Effector CD4-positive, alpha-beta T cell (primary cell): ENCODE measurements at regions not wholly inside any gene's neighbourhood (a gene's known extent, or its start where the extent isn't known, plus 50 kb on each side); places are given as distances from the start of the nearest gene placed in this dataset.

Experiments
- DNase-seq: peaks from one replicate; pipeline ENCODE4 v3.0.0-alpha.2; 2020

DNA sequence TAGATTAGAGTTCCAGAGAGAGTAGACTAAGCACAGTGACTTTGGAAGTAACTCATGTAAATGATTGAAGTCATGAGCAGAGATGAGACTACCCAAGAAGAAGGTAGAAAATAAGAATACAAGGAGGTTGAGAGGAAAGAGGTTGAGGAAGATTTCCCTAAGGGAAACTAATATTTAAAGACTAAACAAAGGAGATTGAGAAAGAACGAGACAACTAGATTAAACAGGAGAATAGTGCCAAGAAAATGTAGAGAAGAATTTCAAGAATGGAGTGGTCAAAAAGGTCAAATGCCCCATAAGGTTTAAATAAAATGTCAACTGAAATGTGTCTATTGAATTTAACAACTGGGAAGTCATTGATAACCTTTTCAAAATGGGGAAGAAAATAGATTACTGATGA lies 59.0 kb downstream of the RPS29 start:
- no peak for DNase-seq

GRCh38 chr14:49526101-49526500 lies 60.1 kb downstream of the RPS29 start:
- DNase-seq, result no peak

GRCh38 chr14:49516286-49516685 lies 69.9 kb downstream of the RPS29 start:
- DNase-seq, result no peak

- DNase-seq, result no peak
Measured at GRCh38 chr14:49512571-49512970, 73.6 kb downstream of the RPS29 start.

DNA sequence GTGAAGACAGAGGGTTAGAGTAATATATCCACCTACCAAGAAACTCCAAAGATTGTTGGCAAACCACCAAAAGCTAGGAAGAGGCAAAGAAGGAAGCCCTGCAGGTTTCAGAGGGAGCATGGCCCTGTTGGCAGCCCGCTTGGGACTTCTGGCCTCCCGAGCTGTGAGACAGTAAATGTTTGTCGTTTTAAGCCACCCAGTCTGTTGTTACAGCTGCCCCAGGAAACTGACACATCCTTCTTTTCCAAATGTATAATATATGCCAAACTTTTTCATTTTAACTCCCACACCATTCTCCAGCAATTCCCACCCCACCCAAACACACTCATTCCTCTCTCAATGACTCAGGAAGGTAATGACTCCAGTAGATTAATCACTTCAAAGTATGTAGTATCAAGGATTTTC lies 74.0 kb downstream of the RPS29 start:
- DNase-seq, result no peak

DNA sequence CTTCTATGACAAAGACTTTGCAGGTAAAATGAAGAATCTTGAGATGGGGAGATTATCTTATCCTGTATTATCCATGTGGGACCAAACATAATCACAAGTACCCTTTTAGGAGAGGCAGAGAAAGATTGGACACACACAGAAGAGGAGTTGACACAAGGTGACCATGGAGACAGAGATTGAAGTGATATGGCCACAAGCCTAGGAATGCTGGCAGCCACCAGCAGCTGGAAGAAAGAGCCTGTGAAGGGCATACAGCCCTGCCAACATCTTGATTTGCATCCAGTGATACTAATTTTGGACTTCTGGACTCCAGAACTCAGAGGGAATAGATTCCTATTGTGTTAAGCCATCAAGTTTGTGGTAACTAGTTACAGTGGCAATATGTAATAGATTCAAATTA lies 78.1 kb downstream of the RPS29 start:
- no peak for DNase-seq

DNA sequence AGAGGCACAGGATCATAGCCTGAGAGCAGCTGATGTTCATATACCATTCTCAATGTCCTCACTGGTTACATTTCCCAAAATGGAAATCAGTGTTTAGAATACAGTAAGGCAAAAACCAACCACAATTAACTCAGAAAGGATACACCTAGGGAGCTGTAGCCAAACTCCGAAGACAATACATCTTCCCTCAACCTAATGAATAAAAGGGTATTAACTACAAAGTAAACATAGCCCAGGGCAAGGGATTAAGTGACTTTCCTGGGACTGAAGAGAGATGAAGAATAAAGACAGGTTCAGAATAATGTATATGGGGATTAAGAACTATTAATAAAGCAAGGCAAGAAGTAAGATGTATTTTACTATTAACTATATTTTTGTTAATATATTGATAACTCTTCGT lies 79.5 kb downstream of the RPS29 start:
- no peak for DNase-seq

DNA sequence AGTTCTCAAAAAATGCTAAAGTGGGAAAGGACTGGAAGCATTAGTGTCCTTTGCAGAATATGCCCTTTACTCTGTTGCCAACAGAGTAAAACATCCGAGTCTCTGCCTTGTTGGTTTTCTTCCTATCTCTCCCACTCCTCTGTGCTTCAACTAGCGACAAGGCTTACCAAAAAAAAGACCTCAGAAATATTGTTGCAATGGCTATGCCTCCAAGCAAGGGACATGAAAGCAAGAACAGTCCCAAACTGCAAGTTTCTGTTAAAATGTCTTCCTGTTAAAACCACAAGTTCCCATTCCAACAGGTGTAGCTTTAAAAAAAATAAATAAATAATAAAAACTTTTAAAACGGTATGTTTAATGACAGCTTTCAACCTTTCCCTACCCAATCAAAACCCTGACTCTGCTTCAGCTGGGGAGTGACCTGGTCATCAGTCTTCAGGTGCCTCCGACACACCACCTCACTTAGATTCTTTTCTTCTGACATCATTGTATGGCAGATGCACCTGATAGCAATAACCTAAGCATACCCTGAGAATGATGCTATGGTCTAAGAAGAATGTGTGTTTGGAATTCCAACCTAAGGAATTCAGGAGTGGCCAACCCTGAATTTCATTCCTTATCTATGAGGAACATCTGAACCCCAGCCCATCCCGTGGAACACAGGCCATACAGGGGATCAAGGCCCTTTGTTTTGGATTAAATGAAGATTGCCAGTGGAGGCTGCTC lies 81.0 kb downstream of the RPS29 start:
- DNase-seq, result no peak

GRCh38 chr14:49497725-49498348 lies 88.3 kb downstream of the RPS29 start:
- DNase-seq, result no peak

DNA sequence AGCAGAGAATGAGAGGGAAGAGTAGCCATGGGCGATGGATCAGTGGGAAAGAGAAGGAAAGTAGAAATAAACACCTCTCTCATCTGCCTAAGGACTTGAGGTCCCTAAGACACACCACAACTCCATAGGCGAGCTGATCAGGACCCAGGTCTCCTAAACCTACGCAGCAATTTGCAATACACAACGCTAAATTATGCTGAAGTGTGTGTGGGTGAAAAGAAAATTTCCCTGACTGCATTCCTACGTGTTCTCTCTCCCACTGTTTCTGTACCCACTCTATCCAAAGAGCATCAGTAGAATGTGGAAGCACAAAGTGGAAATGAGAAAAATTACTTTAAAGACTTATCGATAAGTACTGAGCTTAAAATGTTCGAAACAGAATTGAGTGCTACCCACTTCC lies 88.9 kb downstream of the RPS29 start:
- DNase-seq, result no peak

GRCh38 chr14:49494836-49495235 lies 91.3 kb downstream of the RPS29 start:
- no peak for DNase-seq

DNA sequence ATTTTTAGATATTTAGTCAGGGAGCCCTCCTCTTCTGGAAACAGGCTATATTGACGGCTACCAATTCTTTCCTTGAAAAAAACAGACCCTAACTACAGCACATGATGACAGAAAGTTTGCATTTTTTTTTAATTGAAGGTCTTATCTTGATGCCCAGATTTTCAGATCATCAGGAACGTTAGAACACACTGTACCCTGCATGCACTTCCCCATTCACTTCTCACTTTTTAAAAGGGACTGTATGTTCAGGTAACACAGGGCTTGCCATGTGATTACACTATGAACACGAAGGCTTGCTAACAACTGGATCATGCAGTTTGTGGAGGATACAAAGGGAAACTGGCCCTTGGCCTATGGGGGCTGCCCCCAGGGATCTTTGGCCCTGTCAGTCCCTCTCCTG lies 92.6 kb downstream of the RPS29 start:
- no peak for DNase-seq

DNA sequence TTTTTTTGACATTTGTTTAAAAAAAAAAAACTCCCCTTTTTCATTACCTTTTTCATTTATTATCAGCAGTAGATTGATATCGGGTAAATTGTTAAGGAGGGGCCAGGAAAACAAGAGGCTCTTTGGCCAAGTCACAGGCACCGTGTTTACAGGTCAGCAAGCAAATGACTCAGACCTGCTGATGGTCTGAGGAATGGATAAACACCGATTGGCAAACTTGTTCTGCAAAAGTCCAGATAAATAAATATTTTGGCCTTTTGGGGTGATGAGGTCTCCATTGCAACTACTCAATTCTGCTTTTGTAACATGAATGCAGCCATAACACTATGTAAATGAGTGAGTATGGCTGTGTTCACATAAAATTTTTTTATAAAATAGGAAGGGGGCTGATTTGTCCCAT lies 94.0 kb downstream of the RPS29 start:
- DNase-seq, result no peak

DNA sequence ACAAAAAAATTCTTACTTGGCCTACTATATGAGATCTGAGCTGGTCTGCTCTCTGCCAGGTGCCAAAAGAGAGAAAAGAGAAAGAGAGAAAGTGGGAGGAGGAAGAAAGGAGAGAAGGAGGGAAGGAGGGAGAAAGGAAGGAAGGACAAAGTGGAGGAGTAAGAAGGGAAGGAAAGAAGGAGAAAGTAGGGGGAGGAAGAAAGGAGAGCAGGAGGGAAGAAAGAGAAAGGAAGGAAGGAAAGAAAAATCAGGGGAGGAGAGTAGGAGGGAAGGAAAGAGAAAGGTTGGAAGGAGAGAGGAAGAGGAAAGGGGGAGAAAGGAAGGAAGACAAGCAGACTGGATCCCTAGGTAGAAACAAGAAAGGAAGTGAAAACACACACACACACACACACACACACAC lies 96.8 kb downstream of the RPS29 start:
- DNase-seq, result no peak

GRCh38 chr14:49487238-49487637 lies 98.9 kb downstream of the RPS29 start:
- no peak for DNase-seq

GRCh38 chr14:49485290-49485689 lies 100.9 kb downstream of the RPS29 start:
- no peak for DNase-seq

GRCh38 chr14:49484180-49484579 lies 102.0 kb downstream of the RPS29 start:
- DNase-seq, result no peak

DNA sequence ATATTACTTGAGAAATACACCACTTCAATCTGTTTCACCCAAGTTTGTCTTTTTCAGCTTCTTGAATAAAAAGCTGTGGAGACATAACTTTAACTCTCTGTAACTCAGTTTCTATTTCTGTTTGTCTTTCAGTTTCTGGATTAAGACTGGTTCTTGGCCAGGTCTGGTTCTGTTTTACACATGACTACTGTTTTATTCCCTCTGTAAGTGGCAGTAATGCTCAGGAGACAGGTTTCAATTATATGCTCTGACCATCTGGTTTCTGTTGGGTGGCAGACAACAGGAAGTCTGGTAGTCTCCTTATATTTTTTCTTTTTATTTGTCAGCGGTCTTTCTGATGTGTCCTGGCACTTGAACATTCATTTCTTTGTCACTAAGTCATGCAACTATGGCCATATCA lies 102.9 kb downstream of the RPS29 start:
- no peak for DNase-seq

DNA sequence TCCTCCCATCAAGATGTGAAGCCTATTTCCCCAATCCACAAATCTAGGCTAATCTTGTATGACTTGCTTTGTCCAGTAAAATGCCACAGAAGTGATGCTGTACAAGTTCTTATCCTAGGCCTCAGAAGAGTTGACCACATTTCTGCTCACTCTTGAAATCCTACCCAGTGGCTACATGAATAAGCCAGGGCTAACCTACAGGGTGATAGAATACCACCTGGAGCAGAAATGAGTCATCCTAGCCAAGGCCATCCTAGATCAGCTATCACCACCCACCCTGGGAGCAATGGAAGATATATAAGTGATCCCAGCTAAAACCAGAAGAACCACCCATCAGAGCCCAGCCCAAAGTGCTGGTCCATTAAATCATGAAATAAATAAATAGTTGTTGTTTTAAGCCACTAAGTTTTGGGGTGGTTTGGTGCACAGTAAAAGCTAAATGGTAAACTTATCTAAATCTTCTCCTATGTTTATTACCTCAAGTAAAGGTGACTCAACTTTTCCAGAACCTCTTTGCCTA lies 105.1 kb downstream of the RPS29 start:
- no peak for DNase-seq

DNA sequence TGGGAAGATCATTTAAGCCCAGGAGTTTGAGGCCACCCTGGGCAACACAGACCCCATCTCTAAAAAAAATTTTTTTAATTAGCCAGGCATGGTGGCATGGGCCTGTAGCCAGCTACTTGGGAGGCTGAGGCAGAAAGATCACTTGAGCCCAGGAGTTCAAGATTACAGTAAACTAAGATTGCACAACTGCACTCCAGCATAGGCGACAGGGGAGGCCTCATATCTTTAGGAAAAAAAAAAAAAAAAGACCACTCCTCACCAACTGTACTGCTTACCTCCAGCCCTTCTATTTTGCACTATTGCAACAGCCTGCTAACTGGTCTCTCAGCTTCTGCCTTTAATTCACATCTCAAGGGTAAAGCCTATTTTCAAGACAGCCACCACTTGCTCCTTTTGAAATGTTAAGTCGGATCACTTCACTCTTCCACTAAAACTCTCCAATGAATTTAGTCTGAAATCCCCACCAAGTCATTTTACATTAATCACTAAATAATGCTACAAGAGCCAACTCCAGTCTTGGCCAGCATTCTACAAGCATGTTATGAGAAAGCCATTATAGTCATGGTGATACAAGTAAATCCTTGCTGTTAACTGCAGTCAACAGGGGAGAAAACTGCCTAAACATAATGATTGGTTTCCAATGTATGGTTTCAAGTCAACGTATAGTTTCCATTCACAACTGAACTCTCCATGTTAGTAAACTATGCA lies 106.0 kb downstream of the RPS29 start:
- no peak for DNase-seq

DNA sequence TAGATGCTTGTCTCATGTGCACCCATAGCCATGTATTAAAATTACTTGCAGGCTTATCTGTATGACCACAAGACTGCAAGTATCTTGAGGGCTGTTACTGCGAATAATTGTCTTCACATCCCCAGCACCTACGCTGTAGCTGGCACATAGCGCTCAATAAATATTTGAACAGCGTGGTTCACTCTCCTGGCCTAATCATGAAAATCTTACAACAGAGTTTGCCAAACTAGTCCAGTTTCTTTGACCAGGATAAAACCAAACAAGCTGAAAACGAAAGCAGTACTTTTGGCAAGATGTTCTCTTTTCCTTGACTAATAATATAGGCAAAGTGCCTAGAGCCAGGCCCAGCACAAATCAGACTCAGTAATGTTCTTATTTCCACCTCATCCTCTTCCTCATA lies 106.7 kb downstream of the RPS29 start:
- no peak for DNase-seq

DNA sequence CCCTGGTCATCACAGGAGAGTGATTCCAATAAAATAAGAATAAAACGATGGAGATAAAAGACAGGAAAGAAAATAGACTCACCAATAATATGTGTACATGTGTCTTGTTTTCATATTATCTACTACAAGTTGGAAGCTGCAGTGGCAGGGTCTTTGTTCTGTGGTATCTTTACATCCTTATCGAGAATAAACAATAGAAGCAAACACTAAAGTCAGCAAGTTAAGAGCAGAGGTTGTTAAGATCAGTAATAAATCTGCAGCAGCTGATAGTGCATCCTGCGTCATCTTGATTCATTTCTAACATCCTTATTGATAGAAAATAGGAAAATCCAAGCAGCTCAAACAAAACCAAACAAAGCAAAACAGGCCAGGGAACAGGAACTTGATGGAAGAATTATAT lies 107.4 kb downstream of the RPS29 start:
- no peak for DNase-seq

DNA sequence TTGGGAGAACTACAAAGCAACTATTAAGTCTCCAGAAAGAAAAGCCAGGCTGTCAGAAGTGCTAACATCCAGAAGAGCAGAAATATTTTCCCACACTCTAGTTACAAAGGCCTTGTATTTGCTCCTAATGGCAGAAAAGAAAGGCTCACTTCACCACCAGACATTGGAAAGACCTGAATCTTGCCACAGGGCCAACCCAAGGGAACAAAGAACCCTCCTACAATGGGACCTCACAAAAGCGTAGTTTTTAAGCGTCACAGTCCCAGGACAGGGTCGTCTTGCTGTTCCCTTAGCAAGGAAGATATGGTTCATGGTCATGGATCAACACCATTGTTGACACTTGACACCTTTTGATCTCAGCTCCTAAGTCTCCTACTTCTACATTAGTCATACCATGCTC lies 119.1 kb downstream of the RPS29 start:
- no peak for DNase-seq

- no peak for DNase-seq
Measured at GRCh38 chr14:49464885-49465284, 121.3 kb downstream of the RPS29 start.
